AG08396 (cell line): ENCODE measurements at regions not wholly inside any gene's neighbourhood (a gene's known extent, or its start where the extent isn't known, plus 50 kb on each side); places are given as distances from the start of the nearest gene placed in this dataset.
"Not testable (repeated sequence)": the region's sequence is repeated elsewhere in the genome, so short reads cannot be mapped to it uniquely, and the experiment has no call there.

ENCODE experiments used
- DNase-seq: peaks from one replicate; pipeline ENCODE4 v3.0.0; 2012; ENCODE audit warnings: low spot score, mixed read lengths

DNA sequence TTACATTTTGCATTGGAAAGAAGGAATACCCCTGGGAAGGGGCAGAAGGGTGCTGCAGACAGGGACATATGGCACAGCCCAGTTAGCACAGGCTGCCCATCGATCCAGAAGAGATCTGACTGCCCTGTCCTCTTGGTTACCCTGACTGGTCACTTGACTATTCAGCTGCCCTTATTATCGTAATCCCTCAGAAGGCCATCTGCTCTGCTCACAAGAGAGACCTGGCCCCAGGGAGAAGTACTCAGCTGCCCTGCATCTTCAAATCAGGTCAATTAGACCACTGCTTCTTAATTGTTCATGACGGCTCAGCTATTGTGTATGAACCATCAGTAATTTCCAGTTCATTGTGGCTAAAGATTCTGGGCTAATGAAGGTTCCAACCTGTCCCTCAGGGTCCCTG is 345.0 kb downstream of the TLE1 start:
- DNase-seq, result no peak

DNA sequence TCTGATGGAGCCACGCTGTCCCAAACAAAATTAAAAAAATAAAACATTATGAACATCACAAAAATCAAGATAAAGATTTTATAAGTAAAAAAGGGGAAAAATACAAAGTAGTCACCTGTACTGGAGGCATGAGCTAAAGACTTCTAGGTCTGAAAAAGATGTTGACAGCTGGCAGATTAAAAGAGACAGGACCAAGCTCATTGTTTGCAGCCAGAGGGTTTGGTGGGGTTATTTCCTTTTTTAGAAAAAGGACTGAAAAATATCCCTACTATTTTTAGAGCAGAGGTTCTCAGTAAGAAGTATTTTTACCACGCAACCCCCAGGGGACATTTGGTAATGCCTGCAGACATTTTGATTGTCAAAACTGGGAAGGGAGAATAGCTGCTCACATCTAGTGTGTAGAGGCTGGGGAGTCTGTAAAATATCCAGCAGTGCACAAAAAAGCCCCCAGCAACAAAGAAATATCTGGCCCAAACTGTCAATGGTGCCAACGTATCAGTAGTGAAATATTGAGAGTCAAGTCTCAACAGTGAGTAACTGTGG is 353.4 kb downstream of the TLE1 start:
- DNase-seq, result no peak

DNA sequence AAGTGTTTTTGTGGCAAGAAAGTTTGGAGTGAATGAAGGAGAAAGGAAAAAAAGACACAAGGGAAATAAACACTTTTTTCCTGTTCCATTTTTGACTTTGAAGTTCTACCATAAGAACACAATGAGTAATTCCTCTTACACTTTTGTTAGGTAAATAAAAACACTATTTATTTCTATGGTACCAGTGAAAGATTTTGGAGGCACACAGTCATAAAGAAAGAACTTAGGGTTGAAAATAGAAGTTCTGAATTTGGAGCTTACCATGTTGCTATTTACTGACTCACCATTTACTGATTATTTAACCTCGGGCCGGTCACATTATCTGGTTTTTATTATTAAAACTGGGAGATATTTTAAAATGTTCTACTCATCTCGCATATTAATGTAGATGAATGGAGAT is 367.8 kb downstream of the TLE1 start:
- no peak for DNase-seq

DNA sequence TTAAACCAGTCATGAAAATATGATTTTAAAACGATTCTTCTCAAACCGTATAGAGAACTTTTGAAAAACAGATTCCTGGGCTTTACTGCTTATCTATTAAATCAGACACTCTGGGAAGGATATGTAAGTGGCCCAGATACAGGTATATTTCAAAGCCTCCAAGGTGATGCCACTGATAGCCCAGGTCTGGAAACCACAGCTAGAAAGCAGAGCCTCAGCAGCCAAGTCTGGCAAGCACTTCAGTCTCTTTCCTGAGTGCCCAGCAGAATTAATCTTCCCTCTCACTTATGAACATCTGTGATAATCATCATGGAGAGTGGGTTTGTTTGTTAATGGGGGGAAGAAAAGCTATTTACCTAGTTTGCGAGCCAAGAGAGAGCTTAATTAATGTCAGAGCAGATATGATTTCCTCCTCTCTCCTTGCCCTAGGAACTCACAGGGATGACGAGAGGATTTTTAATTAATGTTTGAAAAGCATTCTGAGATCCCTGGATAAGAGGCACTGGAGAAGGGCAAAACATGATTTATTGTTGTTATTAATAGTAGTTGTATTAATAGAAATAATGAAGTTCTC is 368.4 kb downstream of the TLE1 start:
- no peak for DNase-seq

DNA sequence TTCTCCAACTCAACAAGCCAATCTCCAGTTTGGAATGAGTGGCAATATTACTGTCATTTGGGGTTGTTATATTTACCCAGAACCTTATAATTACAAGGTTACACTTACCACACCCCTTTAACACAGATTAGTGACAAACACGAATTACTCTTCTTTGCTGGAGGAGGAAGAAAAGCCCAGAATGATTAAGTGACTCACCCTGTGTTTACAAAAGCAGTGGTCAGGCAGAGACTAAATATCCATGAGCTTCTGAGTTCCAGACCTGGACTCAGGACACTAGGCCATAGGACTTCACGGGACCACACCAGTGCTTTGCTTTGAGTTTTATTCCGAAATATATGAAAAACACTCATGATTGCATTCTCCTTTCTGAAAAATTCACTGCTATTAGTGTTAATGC is 370.8 kb downstream of the TLE1 start:
- peak; percentile 48 for DNase-seq

DNA sequence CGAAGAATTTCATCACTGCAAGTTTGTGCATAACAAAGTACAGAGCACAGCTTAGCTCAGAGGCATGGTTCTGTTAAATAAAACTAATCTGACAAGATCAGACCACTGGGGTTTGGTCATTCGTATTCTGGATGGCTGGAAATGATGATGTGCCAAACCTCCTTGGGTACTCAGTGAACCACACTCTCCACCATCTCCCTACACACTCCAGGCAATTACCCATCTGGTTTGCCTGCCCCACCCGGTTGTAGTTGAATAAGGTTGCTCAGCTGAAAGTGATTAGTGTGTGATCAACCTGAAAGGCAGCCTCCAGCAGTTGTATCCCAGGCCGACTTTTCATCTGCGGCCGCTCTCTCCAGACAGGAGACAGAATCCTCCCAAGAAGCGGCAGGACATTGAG is 371.4 kb downstream of the TLE1 start:
- no peak for DNase-seq

DNA sequence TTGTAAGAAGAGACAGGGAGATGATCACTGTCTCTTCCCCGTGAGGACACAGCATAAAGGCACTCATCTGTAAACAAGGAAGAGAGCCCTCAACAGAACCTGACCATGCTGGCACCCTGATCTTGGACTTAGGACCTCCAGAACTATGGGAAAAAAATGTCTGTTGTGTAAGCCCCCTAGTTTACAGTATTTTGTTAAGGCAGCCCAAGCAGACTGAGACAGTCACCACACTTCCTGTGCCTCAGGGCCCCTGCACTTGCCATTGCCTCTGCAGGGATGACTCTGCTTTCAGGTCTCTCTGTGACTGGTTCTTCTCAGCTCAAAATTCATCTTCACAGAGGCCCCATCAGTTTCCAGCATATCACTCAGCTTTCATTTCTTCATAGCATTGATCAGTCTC is 372.1 kb downstream of the TLE1 start:
- no peak for DNase-seq

DNA sequence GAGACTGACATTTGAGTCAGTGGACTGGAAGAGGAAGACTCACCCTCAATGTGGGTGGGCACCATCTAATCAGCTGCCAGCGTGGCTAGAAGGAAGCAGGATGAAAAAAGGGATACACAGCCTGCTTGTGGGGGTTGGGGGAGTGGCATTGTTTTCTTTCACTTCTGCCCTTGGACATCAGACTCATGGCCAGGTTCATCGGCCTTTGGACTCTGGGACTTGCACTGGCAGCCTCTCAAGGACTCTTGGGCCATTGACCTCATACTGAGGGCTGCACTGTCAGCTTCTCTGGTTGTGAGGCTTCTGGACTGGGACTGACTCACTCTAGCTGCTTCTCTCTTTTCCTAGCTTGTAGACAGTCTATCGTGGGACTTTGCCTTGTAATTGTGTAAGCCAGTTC is 374.9 kb downstream of the TLE1 start:
- no peak for DNase-seq

DNA sequence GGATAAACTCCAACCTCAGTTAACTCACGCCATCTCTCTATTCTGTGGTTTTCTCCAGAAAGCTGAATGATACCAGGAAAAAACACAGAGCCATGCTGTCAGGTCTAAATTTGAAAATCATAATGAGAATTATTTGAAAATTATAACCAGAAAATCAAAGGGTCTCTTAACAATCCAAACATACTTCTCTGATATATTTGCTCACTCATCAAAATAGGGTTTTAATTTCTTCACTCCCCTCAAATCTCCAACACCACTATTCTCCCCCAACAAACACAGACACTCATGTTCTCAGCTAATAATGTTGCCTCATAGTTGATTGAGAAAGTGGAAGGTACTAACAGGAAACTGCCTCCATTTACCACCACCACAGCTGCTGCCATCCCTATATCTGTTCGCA is 375.5 kb downstream of the TLE1 start:
- DNase-seq, result no peak

DNA sequence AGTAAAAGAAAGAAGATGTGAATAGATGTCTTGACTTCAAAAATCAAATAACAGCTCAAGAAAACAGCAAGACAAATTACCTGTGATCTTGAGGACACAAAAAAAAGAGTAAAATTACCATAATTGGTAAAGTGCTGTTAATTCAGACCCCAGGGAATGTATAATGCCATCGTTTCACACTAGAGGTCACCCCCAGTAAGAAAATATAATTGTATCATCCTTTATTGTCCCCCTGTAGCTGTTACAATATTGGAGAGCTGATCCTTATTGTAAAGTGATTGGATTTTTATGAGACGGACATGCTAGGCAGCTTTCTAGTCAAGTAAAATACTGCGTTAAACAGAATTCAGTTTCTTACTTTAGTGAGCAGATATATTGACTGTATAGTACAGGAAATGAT is 377.0 kb downstream of the TLE1 start:
- DNase-seq, result no peak

DNA sequence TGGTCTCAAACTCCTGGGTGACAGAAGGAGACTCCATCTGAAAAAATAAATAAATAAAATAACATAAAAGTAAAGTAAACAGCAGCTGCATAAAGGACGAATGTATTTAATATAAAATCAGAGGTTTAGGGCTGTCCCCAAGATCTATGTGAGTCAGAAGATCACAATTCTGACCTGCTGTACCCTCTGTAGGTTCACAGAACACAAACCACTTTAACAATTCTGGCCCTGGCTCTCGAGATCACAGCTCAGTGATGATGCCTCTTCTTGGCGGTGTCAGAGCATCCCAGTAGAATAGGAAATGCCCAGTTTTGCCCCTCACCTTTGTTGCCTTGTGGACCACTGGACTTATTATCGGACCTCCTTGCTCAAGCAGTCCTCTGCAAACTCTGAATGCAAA is 380.9 kb downstream of the TLE1 start:
- DNase-seq, result no peak

DNA sequence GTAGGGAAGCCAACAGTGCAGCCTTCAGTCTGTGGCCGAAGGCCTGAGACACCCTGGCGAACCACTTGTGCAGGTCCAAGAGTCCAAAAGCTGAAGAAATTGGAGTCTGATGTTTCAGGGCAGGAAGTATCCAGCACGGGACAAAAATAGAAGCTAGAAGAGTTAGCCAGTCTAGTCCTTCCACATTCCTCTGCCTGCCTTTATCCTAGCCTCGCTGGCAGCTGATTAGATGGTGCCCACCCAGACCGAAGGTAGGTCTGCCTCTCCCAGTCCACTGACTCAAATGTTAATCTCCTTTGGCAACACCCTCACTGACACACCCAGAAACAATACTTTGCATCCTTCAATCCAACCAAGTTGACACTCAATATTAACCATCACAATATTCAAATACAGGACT is 381.6 kb downstream of the TLE1 start:
- not testable (repeated sequence) for DNase-seq

DNA sequence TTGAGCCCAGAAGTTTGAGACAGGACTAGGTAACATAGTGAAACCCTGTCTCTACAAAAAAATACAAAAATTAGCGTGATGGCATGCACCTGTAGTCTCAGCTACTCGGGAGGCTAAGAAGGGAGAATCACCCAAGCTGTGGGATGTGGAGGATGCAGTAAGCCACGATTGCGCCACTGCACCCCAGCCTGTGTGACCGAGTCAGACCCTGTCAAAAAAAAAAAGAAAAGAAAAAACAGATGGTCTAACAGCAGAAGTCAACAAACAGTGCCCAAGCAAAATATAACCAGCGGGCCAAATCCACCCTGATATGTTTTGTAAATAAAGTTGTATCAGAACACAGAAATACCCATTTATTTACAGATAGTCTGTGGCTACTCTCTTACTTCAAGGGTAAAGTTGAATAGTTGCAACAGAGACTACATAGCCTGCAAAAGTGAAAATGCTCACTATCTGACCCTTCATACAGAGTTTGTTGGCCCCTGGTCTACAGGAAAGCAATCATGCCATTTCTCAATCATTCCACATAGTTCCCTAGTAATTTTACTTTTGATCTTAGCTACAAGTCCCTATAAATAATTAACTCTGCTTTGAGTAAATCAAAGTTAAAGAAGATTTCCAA is 383.7 kb downstream of the TLE1 start:
- DNase-seq, result no peak

DNA sequence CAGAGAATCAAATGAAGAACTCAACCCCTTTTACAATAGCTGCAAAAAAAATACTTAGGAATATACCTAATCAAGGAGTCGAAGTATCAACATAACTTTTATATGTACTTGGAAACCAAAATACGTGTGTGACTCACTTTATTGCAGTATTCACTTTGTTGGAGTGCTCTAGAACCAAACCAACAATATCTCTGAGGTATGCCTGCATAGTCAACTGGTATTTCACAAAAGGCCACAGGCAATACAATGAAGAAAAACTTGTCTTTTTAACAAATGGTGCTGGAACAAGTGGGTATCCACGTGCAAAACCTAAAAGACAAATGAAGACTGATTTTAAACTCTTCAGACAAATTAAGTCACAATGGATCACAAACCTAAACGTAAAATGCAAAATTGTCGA is 385.7 kb downstream of the TLE1 start:
- no peak for DNase-seq

DNA sequence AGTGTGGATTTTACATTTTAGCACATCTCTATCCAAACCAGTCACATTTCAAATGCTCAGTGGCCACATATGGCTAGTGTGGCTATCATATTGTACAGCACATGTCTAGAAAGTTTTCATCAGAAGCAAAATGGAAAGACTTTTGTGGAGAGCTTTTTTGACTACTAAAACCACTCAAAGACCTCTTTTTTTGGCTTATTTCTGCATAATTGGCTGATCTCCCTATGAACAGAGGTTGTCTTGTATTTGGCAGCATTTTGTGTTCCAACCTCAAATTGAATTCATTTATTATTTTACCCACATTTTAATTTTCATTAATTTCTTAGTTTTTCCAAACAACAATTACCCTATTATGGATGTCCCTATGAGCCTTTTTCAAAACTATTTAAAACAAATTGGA is 395.7 kb downstream of the TLE1 start:
- DNase-seq, result no peak

DNA sequence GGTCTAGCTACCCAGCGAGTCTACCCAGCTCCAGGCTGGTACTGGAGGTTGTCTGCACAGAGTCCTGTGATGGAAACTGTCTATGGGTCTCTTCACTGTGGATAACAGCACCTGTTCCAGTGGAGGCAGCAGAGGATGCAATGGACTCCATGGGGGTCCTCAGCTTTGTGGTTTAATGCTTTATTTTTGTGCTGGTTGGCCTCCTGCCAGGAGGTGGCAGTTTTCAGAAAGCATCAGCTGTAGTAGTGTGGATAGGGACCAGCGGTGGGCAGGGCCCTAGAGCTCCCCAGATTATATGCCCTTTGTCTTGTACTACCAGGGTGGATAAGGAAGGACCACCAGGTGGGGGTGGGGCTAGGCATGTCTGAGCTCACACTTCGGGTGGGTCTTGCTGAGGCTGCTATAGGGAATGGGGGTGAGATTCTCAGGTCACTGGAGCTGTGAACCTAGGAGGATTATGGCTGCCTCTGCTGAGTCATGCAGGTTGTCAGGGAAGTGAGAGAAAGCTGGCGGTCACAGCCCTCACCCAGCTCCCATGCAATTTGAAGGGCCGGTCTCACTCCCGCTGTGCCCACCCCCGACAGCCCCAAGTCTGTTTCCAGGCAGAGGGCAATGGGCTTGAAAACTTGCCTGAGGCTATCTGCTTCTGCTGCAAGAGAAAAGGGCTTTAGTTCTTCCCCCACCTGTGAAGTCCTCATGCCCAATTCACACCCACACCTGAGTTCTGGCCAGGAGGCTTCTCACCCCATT is 397.1 kb downstream of the TLE1 start:
- DNase-seq, result no peak

DNA sequence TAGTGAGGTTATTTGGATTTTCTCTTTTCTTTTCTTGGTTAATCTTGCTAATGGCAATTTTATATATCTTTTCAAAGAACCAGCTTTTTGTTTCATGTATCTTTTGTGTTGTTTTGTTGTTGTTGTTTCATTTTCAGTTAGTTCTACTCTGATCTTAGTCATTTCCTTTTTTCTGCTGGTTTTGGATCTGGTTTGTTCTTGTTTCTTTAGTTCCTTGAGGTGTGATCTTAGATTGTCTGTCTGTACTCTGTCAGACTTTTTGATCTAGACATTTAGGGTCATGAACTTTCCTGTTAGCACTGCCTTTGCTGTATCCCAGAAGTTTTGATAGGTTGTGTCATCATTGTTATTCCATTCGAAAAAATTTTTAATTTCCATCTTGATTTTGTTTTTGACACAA is 399.7 kb downstream of the TLE1 start:
- DNase-seq, result no peak

DNA sequence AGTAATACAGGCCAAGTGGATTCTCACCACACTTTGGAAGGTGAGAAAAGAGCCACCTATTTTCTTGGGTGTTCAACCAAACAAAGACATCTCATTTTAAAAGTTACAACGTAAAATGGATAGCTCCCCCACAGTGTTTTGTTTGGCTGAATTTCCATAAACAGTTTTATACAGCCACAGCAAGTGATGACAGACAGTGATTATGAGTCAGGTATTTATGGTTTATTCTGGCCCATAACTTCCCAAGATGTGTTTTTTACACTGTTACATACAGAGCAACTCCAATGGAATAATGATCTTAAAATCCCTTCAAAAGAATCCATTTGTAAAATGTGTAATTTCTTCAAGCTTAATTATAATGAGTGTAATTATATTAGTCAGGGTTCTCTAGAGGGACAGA is 421.3 kb downstream of the TLE1 start:
- peak; percentile 6 for DNase-seq

DNA sequence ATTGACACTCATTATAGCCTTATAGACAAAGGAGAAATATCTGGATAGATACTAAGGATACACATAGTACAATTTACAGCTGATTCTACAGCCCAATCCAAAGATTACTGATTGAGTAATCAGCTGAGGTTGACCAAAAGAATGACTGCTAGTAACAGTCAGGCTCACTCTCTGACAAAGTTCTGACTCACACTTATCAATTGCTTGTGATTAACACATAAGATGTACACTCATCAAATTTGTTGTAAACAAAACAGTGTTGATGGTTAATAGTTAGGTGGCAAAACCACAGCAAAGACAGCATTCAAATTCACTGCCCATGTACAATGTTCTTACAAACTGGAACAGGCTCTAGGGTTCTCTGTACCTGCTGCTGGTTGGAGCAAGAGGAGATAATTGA is 422.7 kb downstream of the TLE1 start:
- peak; percentile 24 for DNase-seq

DNA sequence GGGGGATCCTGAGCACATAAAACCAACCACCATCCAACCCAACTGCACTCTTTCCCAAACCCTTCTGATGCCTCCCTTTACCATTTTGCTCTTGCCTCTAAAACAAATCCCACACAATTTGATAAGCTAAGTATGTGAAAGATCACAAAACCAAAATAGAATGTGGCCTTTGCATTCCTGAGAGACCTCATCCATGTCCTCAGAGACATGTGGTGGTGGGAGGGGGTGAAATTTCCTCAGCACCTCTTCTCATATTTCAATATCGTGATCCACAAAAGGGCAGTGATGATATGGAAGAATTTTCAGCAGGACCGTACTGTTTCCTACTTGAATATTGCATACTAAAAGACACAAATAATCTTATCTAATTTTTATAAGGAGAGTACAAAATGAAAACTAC is 423.3 kb downstream of the TLE1 start:
- no peak for DNase-seq

DNA sequence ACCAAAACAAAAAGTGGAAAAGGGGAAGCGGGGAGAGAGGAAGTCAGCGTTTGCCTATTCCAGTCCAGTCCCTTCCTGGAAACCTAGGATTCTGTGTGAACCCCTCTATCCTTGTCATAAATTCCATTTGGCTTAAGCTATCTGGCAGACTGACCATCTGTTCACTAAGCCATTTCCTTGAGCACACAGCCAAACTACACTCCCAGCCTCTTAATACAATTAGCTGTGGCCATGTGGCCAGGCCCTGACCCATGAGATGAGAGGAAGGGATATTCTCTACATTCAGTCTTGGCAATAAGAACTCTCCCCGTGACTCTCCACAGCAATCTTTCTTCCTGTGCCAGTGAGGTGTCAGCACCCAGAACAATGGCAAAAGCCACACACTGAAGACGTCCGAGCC is 424.8 kb downstream of the TLE1 start:
- peak; percentile 5 for DNase-seq

DNA sequence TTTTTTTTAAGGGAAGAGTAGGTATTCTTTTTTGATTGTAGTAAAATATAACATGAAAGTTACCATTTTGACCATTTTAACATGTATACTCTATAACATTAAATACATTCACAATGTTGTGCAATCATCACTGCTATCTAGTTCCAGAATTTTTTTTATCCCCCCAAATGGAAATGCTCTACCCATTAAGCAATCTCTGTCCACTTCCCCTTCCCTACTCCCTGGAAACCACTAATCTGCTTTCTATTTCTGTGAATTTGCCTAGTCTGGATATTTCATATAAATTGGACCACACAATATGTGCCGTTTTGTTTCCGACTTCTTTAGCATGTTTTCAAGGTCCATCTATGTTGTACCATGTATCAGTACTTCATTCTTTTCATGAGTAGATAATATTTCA is 429.5 kb downstream of the TLE1 start:
- DNase-seq, result no peak

DNA sequence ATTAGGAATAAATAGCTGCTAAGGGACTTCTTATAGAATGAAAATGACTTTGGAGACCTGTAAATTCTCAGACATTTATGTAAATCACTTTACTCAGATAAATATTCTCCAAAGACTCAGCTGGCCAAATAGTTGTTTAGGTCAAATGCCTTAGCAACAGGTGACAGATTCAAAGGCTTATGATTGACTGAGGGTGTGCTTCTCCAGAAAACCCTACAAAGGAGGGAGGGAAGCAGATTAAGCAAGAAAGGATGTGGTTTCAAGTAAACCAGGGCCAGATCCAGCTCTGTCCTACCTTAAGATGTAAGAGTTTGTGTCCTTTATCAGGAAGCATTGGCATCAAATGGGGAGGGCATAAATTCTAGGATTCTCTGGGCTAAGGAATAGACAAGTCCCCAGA is 433.0 kb downstream of the TLE1 start:
- DNase-seq, result no peak

DNA sequence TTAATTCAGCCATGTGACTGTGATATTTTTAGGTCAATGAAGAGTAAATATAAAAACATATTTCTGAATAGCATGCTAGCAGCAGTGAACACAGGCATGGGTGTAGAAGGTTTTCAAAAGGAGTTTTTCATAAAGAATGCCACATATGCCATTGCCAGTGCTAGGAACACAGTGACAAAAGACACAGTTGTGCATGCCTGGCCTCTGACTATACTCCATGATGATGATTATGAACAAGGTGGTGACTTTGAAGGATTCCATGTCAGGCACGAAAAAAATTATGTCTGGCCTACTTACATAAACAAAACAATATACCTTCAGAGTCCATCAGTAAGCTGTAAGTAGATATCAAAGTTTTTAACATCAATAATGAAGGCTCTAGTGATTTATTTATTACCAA is 438.7 kb downstream of the TLE1 start:
- DNase-seq, result no peak
